Ramos (cell line): ENCODE measurements at regions not wholly inside any gene's neighbourhood (a gene's known extent, or its start where the extent isn't known, plus 50 kb on each side); places are given as distances from the start of the nearest gene placed in this dataset.

ENCODE experiments used
- in situ Hi-C: fragments of 300-500 bp; cut with MboI; formaldehyde crosslinking; loops from one replicate; pipeline ENCODE4 v1.14.3; 2022; ENCODE audit warnings: low sequenced_read_pairs; ENCODE audit not compliant: unreplicated experiment

DNA sequence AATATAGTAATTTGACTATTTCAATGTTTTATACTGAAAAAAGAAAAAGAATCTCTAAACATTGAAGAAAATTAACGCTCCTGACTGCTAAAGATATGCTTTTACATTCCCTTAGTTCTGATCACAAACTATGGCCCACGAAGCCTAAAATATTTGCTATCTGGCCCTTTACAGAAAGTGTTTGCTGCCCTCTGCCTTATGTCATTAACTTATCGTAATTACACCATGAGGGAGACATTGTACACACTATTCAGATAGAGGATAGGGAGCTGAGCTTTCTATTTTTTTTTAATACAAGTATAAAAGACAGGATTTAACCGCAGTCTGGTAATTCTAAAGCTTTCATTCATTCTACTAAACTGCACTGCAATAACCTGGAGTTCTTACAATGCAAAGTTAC, 393.1 kb upstream of the DCC start:
- in situ Hi-C loops, result no loop called here

DNA sequence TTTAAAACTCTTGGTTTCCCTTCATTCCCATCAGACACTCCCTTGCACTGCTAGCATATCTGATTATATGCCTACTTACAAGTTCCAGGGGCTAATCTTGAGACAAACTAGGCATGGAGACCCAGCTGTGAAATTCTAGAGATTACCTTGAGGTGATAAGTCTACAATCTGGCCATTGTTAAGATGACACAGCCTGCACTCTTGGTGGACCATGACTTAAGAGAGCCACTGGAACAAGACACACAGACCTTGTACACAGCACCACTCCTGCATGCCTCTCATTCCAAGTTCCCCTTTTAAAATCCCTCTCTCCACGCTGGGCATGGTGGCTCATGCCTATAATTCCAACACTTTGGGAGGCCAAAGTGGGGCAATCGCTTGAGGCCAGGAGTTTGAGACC, 387.2 kb upstream of the DCC start:
- in situ Hi-C loops, result no loop called here

DNA sequence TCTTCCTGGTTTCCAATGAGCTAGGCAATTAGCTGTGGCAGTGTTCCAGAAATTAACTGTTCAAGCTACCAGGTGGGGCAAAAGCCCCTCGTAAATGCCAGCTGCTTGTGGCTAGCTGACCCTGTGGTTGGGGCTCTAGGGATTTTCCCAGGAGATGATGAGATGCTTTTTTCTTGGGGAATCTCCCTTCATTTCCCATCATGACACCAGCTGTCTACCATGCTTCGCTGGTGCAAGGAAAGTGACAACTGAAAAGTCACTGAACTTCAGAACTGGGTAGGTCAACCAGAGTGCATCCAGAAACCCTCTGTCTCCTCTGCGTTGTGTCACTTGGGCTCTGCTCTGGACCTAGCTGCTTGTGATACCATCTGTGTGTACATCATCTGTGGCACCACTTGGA, 386.5 kb upstream of the DCC start:
- in situ Hi-C loops, result no loop called here

DNA sequence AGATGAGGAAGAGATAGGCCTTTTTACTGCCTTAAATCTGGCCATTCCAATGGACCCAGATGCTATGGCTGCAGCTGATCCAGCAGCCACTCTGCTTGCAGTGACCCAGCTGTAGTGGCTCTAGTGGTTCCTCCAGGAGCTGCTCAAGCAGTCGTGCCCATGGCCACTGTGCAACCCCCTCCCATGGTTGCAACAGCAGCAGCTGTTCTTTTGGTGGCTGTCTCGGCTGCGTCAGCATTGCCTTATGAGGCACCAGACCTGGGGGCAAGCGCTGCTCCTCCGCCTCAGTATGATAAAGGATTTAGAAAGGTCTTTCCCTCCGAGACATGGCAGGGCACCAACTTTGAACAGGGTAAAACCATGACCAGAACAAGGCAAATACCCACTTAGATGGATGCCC, 384.9 kb upstream of the DCC start:
- in situ Hi-C loops, result no loop called here

DNA sequence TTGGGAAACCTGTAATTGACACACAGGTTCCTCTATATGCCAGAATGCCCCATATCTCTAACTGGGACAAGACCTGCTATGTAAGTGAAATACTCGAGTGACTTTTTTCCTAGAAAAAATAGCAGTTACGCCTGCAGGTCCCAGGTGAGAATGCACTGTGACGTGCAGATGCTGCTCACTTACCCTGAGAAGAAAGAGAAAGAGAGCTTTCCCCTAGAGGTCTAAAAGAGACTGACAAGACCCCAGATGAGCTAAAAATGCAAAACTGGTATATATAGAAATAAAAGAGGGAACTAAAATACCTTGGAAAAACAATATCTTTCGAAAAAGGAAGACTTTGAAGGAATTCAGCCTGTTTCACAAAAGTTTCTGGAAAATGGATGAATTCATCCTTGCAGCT, 383.0 kb upstream of the DCC start:
- in situ Hi-C loops, result no loop called here

DNA sequence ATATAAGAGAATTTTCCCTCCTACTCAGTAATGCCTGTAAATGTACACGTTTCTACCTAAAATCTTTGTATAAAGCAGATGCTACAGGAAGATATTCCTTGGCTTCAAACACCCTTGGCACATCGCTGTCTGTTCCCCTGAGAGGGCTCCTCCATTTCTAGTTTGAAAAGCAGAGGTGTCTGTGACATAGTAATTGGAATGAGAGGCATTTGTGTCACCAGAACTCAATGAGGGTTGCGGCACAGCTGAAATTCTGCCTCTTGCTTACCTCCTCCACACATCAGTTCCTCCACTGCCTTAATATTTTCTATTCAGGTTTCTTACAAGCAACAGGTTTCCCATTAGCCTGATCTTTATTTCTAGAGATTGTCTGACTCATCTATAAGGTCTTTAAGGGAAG, 359.9 kb upstream of the DCC start:
- in situ Hi-C loops, result no loop called here

DNA sequence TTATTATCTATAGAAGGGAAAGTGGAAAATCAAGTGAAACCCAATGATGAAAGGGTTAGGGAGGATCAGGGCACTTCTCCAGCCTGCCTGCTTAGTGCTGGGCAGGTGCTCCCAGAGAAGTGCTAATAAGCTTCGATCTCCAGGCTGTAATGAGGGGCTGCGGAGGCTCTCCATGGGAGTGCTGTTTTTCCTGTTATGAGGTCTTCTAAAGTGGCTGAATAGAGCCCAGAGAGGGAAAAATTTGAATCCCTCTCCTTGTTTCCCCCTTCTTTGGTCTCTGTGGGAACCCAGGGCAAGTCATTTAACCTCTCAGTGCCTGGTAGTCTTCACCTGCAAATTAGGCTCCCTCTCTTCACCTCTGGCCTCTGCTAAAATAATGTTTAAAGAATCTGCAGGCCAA, 351.7 kb upstream of the DCC start:
- in situ Hi-C loops, result no loop called here

DNA sequence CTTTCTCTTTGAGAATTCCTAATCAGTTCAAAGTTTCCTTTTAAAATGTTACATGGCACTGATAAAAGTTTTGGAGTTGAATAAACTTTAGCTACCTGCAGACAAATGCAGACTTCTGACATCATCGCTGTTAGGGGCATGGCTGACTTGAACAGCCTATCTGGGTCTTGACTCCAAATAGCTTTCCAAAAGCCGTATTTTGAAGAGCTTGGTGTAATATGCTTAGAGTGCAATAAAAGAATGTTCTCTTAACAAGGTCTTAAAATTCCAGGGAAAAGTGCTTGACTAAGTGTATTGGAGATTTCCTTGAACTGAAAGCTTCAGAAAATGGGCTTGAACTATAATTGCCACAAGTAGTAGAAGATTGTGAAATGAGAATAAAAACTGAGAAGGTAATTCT, 342.9 kb upstream of the DCC start:
- in situ Hi-C loops, result no loop called here

DNA sequence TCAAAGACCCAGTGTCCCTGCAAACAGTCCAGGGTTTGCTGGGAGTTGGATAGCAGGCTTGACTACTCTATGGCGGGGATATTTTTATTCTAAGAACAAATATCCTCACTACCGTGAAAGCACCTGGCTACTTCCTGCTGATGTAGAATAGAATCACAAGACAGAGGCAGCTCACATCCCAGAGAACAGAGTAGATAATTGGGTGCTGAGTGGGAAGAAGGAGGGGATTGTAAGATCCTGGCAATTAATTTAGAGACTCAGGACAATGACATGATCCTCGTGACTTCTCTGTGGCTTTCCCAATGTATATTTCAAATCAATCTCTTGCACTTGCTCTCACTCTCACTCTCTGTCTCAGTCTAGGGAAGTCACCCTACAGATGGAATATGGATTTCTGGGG, 341.9 kb upstream of the DCC start:
- in situ Hi-C loops, result no loop called here

DNA sequence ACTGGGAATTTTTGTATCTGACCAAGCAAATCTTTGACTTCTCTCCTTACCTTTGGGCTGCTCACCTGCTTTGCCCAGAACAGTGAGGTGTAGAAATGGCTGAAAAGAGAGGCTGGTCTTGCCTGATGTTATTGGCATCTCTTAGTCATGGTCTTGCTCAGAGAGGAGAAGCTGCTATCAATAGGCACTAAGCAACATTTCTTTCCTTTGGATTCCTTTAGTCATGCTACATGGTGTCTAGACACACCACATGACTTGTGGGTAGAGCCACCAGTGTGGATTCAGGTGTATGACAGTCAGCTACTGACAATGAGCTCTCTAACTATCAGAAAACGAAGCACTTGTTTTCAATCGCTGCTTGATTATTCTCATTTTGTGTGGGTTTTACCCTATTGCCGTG, 341.3 kb upstream of the DCC start:
- in situ Hi-C loops, result no loop called here

DNA sequence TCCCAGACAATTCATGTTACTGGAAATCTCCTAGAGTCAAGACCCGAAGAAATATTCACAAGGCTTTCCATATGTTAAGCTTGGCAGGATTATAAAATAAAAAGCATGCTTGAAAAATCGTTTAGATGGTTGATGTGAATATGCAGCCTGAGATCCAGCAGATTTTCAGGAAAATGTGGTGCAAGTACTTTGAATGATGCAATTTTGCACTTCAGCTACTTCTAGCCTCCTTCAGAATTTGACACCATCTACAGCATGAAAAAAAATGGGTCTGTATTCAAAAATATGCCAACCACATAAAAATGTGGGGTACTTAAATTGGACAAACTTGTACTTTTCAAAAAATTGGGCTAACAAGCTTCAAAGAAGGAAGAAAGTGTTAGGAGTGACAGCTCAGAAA, 340.6 kb upstream of the DCC start:
- in situ Hi-C loops, result no loop called here

DNA sequence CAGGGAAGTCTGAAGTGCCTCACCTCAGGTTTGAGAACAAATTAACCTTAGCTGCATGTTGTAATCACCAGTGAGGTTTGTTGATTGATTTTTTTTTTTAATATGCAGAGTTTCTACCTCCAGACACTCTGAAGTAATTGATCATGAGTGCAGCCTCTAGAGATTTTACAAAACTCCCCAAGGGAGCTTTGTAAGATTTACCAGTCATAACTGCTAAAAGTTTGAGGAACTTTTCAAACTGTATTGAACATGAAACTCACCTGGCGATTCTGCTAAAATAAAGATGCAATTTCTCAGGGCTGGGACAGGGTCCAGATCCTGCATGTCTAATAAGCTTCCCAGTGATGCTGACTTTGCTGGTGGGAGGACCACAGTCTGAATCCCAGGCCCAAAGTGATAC, 339.6 kb upstream of the DCC start:
- in situ Hi-C loops, result no loop called here

DNA sequence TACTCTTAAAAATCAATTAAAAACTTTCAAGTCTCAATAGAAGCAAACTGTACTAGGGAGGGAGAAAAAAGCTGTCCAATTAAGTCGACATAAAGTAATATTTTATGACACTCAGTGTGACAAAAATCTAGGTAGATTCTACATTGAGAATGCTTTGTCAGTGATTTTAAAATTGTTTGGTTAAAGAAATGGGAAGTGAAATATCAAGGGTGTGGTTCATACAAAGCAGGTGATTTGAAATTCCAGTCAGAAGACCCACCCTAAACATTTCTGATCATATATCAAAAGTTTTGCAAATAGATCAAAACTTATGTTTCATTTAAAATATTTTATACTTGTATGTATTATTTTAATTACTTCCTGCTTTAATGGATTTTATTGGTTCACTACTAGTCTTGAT, 338.9 kb upstream of the DCC start:
- in situ Hi-C loops, result no loop called here

DNA sequence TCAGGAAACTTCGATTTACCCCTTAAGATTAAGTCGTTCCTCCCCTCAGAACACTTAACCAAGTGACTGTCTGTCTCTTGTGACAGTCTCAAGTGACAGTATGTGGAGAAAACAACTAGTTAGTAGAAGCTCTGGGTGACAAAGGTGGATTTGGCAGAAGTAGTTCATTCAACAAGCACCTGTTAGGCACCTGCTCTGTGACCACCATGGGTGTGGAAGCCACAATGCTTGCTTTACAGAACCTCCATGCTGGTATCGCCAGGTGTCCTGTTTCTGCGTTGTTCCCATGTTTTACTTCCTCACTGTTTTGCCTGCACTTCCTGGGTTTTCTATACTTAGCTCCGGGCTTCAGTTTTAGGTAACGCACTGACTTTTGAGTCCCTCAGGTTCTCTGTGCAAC, 337.4 kb upstream of the DCC start:
- in situ Hi-C loops, result no loop called here

DNA sequence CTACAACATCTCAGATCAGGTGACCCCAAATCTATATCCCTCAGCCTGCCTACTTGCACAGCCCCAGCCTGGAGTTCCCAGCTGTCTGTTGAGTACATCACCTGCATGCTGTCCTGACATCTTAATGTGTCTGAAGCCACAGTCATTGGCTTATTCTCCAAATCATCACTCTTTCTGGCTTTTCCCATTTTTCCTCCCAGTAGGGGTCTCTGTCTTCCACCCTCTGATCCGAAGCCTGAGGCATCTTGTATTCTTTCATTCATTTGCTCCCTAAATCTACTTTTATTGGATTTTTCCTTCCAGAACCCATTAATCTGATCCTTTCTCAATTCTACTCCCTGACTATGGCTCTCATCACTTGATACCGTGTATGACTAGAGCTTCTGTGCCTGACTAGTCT, 332.9 kb upstream of the DCC start:
- in situ Hi-C loops, result no loop called here

DNA sequence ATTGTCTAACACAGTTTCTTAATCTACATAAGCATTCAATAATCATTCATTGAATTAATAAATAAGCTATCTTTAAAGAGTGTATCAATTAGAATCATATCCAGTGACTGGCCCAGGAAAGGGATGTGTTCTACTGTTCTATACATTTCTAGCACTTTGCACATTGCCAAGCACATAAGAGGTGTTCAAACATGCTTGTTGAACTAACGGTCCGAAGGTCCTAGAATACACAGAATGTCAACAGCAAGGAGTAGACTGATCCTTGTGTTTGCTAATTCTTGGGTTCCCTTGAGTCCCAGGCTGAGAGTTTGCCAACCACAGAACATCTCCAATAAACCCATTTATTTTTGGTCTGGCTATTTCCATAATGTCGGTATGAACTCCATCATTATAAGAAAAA, 331.7 kb upstream of the DCC start:
- in situ Hi-C loops, result no loop called here

DNA sequence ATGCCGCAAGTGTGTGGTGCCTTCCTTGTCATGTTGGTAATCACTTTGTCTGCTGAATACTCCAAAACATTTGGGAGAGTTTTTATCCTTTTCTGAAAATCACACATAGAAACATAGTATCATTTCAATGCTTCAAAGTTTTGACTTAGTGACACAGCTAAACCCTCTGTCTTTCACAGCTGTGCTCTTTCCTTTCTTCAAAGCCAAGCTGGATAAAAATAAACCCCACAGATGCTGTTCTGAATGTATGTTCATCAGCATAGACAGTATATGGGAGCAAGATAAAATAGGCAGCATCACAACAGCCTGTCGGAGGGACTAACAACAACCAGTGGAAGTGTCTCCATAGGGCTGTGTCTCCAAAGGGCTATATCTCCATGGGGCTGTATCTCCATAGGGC, 331.3 kb upstream of the DCC start:
- in situ Hi-C loops, result no loop called here

DNA sequence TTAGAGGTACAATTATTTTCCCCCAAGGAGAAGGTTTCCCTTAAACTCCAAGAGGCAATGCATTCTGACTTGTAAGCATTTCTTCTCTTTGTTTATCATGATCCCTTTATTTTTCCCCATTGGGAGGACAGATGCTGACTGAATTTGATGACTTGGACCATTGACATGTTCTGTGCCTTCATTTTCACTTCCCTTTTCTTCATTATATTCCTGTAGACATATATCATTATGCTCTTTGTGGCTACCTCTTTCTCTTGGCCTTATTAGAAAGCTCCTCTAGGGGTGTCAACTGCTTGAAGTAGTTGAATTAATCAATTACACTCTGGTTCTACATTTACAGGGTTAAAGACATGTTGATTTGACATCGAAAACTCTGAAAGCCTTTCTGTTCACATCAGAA, 330.0 kb upstream of the DCC start:
- in situ Hi-C loops, result no loop called here

DNA sequence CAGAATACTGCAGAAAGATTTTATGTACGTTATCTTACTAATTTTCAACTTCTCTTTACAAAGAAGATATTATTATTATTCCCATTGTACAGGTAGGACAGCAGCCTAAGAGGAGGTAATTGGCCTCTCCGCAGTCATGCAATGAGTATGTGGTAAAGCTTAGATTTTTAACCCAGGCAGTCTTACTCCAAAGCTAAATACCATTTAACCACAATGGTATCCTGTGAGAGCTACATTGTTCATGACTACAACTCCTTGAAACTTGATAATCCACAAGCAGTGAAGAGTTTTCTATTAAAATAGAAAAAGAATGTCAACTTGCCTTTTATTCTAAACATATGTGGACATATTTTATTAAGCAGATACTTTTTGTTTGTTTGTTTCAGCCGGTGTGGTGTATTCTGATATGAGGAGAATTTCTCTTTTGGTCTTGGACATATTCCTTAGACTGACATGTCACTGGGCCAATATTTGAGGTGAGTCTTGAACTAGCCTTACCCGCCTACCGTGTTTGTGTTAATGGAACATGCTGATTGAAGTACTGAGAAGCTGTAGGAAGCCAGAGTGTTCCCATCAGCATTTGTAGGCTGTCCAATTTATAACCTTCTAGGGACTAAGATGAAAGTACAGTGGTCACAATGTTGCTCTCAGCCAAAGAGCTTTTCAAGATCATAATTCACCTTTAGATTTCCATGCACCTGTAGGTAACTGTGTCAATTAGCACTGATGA, 293.9 kb upstream of the DCC start:
- in situ Hi-C loops, result no loop called here

DNA sequence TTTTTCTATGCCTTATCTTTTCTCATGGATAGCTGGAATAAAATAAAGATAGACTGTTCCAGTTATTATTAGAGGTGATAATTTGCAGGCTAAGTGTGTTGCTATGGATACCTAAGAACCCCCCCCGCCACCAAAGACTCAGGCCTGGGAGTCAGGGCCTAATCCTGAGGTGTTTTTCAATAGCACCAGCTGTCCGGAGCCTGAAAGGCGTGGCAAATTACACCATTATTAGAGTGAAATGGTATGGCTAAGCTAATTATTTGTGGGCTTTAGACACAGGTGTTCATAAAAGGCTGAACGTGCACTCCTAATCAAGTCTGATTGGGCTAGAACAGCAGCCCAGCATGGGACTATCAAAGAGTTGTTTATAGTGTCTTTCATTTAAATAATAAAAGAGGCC, 293.2 kb upstream of the DCC start:
- in situ Hi-C loops, result no loop called here

DNA sequence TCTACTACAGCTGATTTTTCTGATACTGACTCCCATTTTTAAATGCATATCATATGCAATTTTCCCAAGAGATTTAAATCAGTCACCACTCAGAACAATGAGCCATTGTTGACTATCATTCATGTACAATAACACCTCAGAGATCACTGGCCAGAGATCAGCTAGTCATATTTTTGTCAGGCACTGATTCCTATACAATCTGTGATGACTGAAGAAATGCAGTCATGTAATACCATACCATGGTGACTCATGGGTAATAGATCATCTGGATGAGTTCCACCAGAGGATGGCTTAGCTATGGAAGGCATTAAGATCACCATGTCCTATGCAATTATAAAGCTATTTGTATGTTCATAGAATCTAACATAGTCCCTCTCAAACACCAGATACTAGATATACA, 285.7 kb upstream of the DCC start:
- in situ Hi-C loops, result no loop called here

DNA sequence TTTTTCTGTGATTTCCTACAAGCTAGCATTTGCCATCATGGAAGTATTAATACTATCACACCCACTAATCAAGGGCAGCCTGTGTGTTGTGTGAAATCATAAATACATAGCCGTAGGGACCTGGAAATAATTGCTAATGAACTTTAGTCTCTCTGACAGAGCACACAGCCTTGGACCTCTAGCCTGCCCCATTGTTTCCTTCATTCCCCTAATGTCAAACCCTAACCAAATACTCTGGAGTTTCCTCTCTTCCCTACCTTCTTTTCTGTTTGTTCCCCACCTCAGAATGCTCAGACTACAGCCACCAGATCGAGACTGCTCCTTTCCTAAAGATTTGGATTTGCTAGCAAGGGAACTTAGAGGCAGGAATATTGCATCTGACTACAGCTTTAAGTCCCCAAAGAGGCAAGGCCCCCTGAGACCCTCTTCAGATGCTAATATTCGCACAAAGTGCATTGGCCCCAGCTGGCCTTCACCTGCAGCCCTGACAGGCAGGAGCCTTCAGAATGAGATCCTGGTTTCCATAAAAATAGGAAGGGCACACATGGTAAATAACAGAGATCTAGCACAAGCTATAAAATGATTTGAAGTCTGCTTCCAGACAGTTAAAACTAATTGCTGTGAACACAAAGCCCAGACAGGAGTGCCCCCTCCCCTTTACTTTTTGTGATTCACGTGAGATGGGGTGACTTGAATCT, 279.2 kb upstream of the DCC start:
- in situ Hi-C loops, result no loop called here
